H1 (cell line): ENCODE measurements at regions not wholly inside any gene's neighbourhood (a gene's known extent, or its start where the extent isn't known, plus 50 kb on each side); places are given as distances from the start of the nearest gene placed in this dataset.

Source experiments
- CTCF ChIA-PET: fragments of 300-600 bp; sonication (Branson Sonifier 250); formaldehyde crosslinking; loops from one replicate; lab custom pipeline; 2021; ENCODE audit not compliant: partially characterized antibody; lab: Charles Lee
- POLR2A ChIA-PET: fragments of 300-600 bp; sonication (Branson Sonifier 250); formaldehyde crosslinking; loops from one replicate; lab custom pipeline; 2021; ENCODE audit warnings: inconsistent platforms; ENCODE audit not compliant: partially characterized antibody; lab: Charles Lee
- DNase-seq, 2 experiments: peaks; one replicate each; pipeline versions ENCODE4 v3.0.0 to v3.0.0-alpha.2; 2010 to 2022; ENCODE audit warnings: low spot score in 2 of 2, low read depth in 1 of 2, mixed read lengths in 1 of 2
- FAIRE-seq: peaks from 2 replicates; lab custom pipeline; 2011; peaks lifted over from hg19 to GRCh38; lab: Jason Lieb, UNC
- H2AFZ ChIP-seq: 2 replicates; pipeline ENCODE4 v1.8.1; 2012; ENCODE audit warnings: low read length, inconsistent platforms
- H2AK5ac ChIP-seq: 2 replicates; pipeline ENCODE4 v1.6.1; 2013; ENCODE audit warnings: low read depth, low read length
- H2BK120ac ChIP-seq: replicated peaks from 2 replicates; pipeline ENCODE3; 2013; ENCODE audit warnings: low read depth, low read length, inconsistent platforms
- H2BK12ac ChIP-seq: 2 replicates; pipeline ENCODE4 v1.6.1; 2013; ENCODE audit warnings: low read depth, low read length
- H2BK15ac ChIP-seq: 2 replicates; pipeline ENCODE4 v1.6.1; 2013; ENCODE audit warnings: low read length
- H2BK20ac ChIP-seq: 2 replicates; pipeline ENCODE4 v1.6.1; 2013; ENCODE audit warnings: low read length
- H2BK5ac ChIP-seq: 2 replicates; pipeline ENCODE4 v1.6.1; 2013; ENCODE audit warnings: low read depth, low read length
- H3K14ac ChIP-seq: 2 replicates; pipeline ENCODE4 v1.6.1; 2013; ENCODE audit warnings: inconsistent platforms; ENCODE audit not compliant: insufficient read length
- H3K18ac ChIP-seq: 2 replicates; pipeline ENCODE4 v1.6.1; 2013; ENCODE audit warnings: low read length; ENCODE audit errors: extremely low read depth
- H3K23ac ChIP-seq: 2 replicates; pipeline ENCODE4 v1.6.1; 2013; ENCODE audit warnings: inconsistent platforms; ENCODE audit not compliant: insufficient read length
- H3K23me2 ChIP-seq: 2 replicates; pipeline ENCODE4 v1.6.1; 2013; ENCODE audit warnings: low read depth, low read length
- H3K27ac ChIP-seq: 2 replicates; pipeline ENCODE4 v1.6.1; 2011; ENCODE audit warnings: low read depth, low read length, inconsistent platforms
- H3K27me3 ChIP-seq, 4 experiments: replicated peaks in 1 of 4; 1 replicate in 1 of 4; 2 replicates in 3 of 4; pipeline versions ENCODE4 v1.6.1 to v1.8.1; 2011 to 2013; ENCODE audit warnings: low read length in 3 of 4, mild to moderate bottlenecking in 3 of 4, inconsistent platforms in 2 of 4, mixed read lengths in 2 of 4, moderate library complexity in 1 of 4; ENCODE audit not compliant: control insufficient read depth in 3 of 4, insufficient read depth in 3 of 4; ENCODE audit errors: extremely low read depth in 1 of 4
- H3K36me3 ChIP-seq, 4 experiments: 2 replicates each; pipeline versions ENCODE4 v1.6.1 to v1.8.1; 2011 to 2013; ENCODE audit warnings: mild to moderate bottlenecking in 4 of 4, low read length in 3 of 4, moderate library complexity in 2 of 4, control low read depth in 1 of 4, inconsistent platforms in 1 of 4; ENCODE audit not compliant: insufficient read depth in 4 of 4, control insufficient read depth in 2 of 4
- H3K4ac ChIP-seq: replicated peaks from 2 replicates; pipeline ENCODE3; 2013; ENCODE audit warnings: low read length, low read depth, mixed read lengths, inconsistent platforms; ENCODE audit not compliant: insufficient read length
- H3K4me1 ChIP-seq, 4 experiments: replicated peaks in 1 of 4; 1 replicate in 1 of 4; 2 replicates in 3 of 4; pipeline versions ENCODE4 v1.6.1 to v1.8.1; 2011 to 2013; ENCODE audit warnings: low read length in 3 of 4, inconsistent platforms in 2 of 4, mixed read lengths in 1 of 4; ENCODE audit not compliant: insufficient read depth in 4 of 4, control insufficient read depth in 3 of 4
- H3K4me2 ChIP-seq, 2 experiments: 2 replicates each; pipeline versions ENCODE4 v1.6.1 to v1.8.1; 2011 to 2013; ENCODE audit warnings: low read depth in 2 of 2, low read length in 2 of 2, control low read depth in 1 of 2, inconsistent platforms in 1 of 2, mild to moderate bottlenecking in 1 of 2; ENCODE audit not compliant: insufficient read depth in 1 of 2
- H3K4me3 ChIP-seq, 4 experiments: fragments of 200-600, 300-600 bp in 1 of 4; sonication (generic), shearing (Covaris generic), sonication (Bioruptor Twin) in 1 of 4; 2 replicates each; pipeline versions ENCODE4 v1.5.1 to v1.8.1; 2011 to 2016; ENCODE audit warnings: low read length in 4 of 4, low read depth in 3 of 4, control low read depth in 2 of 4, inconsistent platforms in 2 of 4, mild to moderate bottlenecking in 2 of 4, mixed read lengths in 1 of 4, moderate library complexity in 1 of 4; ENCODE audit not compliant: insufficient read depth in 2 of 4; ENCODE audit errors: extremely low read depth in 1 of 4
- H3K56ac ChIP-seq: replicated peaks from 2 replicates; pipeline ENCODE3; 2013; ENCODE audit warnings: low read depth, mild to moderate bottlenecking, mixed read lengths, low read length, inconsistent platforms; ENCODE audit not compliant: insufficient read length
- H3K79me1 ChIP-seq: 2 replicates; pipeline ENCODE4 v1.6.1; 2013; ENCODE audit warnings: low read depth, low read length, control low read depth
- H3K79me2 ChIP-seq, 2 experiments: 2 replicates each; pipeline versions ENCODE4 v1.6.1 to v1.8.1; 2012 to 2013; ENCODE audit warnings: low read length in 2 of 2, mild to moderate bottlenecking in 2 of 2, inconsistent platforms in 1 of 2; ENCODE audit not compliant: insufficient read depth in 2 of 2, control insufficient read depth in 1 of 2
- H3K9ac ChIP-seq, 4 experiments: replicated peaks in 1 of 4; 1 replicate in 1 of 4; 2 replicates in 3 of 4; pipeline versions ENCODE4 v1.6.1 to v1.8.1; 2011 to 2013; ENCODE audit warnings: low read depth in 3 of 4, low read length in 3 of 4, control low read depth in 2 of 4, mild to moderate bottlenecking in 2 of 4, moderate library complexity in 2 of 4, inconsistent platforms in 1 of 4; ENCODE audit errors: extremely low read depth in 1 of 4
- H3K9me3 ChIP-seq, 2 experiments: 2 replicates each; pipeline versions ENCODE4 v1.6.1 to v1.8.1; 2012 to 2013; ENCODE audit warnings: mild to moderate bottlenecking in 2 of 2, moderate library complexity in 2 of 2, control low read depth in 1 of 2, inconsistent platforms in 1 of 2, low read depth in 1 of 2, low read length in 1 of 2, mixed read lengths in 1 of 2; ENCODE audit not compliant: insufficient read depth in 2 of 2
- H4K20me1 ChIP-seq, 2 experiments: replicated peaks in 1 of 2; 2 replicates each; pipeline versions ENCODE3 to v1.8.1; 2011 to 2013; ENCODE audit warnings: inconsistent platforms in 2 of 2, low read length in 2 of 2, mild to moderate bottlenecking in 1 of 2; ENCODE audit not compliant: insufficient read depth in 2 of 2, control insufficient read depth in 1 of 2
- H4K5ac ChIP-seq: 2 replicates; pipeline ENCODE4 v1.6.1; 2013; ENCODE audit warnings: low read length, low read depth, mixed read lengths, inconsistent platforms; ENCODE audit not compliant: insufficient read length
- H4K8ac ChIP-seq: 2 replicates; pipeline ENCODE4 v1.8.0; 2013; ENCODE audit warnings: mild to moderate bottlenecking, moderate library complexity, low read length, inconsistent platforms; ENCODE audit not compliant: insufficient read depth; ENCODE audit errors: extremely low read depth
- H4K91ac ChIP-seq: replicated peaks from 2 replicates; pipeline ENCODE3; 2013; ENCODE audit warnings: low read length, mixed read lengths, inconsistent platforms; ENCODE audit not compliant: insufficient read length
- JUND ChIP-seq: IDR thresholded peaks from 2 replicates; pipeline ENCODE4 v1.6.1; 2011; ENCODE audit warnings: mild to moderate bottlenecking, improper control_type of control experiment, low read length
- RFX5 ChIP-seq: IDR thresholded peaks from 2 replicates; pipeline ENCODE4 v1.6.1; 2011; ENCODE audit warnings: low read depth, low read length, improper control_type of control experiment, borderline replicate concordance

GRCh38 chrX:22698151-22698550 lies 301.6 kb upstream of the DDX53 start:
- Histone ChIP-seq H4K8ac (no peak overlapping the region), H3K9ac (no peak overlapping the region), H3K4me2 (no peak overlapping the region), H3K27ac (no peak overlapping the region), H3K36me3 (no peaks in the 10 kb centered on the region), H4K20me1 (no peaks in the 10 kb centered on the region), H3K14ac (no peak overlapping the region), H2AFZ (no peak overlapping the region), H3K79me2 (no peaks in the 10 kb centered on the region), H2BK15ac (no peak overlapping the region), H3K9me3 (no peaks in the 10 kb centered on the region), H2BK5ac (no peak overlapping the region), H3K18ac (no peak overlapping the region), H2BK12ac (no peak overlapping the region), H2BK120ac (no peak overlapping the region), H3K23ac (no peak overlapping the region), H3K23me2 (no peaks in the 10 kb centered on the region), H4K5ac (no peak overlapping the region), H3K56ac (no peak overlapping the region), H2BK20ac (no peak overlapping the region), H3K4ac (no peak overlapping the region), H3K27me3 (no peaks in the 10 kb centered on the region), H3K4me3 (no peak overlapping the region), H3K79me1 (no peaks in the 10 kb centered on the region), H3K4me1 (no peaks in the 10 kb centered on the region), H2AK5ac (no peak overlapping the region), H4K91ac (no peak overlapping the region)
- FAIRE-seq (no peak), DNase-seq (no peak)
- POLR2A ChIA-PET = no interaction called here
- CTCF ChIA-PET = no interaction called here
- no peak for TF ChIP-seq RFX5
- no peak for TF ChIP-seq JUND
